ENCODE measurements at regions not wholly inside any gene's neighbourhood (a gene's known extent, or its start where the extent isn't known, plus 50 kb on each side); places are given as distances from the start of the nearest gene placed in this dataset.

DNA sequence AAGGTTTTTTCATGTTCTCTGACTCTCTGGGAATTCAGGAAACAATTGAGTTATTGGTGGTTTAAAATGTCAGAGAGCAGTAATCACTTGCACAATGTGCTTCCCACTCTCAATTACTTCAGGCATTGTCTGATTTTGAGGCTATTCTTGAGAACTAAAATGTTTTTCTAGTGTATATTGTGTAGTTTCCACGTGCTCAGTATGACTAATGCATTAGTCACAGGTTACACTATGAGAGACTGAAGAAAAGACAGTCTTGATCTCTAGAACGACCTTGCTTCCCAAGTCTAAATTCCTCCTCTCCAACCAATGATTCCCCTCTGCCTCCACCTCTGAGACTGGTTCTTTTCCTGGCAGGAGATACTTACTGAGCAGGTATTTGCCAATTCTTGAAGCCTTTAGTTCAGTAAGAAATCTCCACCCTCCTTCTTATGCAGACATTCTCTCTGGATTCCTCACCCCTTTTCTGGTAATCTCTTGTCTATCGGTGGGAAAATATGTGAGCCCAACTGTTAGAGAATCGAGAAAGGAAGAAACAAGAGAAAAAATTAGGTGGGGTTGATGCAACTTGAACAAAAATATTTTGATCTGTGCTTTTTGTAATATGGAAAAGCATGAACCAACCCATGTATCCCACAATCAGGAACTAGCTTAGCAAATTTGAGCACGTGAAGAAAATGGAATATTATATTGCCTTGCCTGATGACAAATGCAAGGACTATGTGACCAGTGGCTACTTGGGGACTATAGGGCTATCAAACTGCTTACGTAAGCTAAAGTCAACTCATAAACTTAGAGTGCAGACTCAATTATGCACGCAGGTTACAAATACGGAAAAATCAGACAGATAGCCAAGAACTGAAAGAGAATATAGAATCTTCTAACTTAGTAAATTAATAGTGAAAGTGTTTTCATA, 61.1 kb upstream of the SLC22A16 start:
- peak; percentile 32 for DNase-seq (ENCODE audit: low spot score)

DNA sequence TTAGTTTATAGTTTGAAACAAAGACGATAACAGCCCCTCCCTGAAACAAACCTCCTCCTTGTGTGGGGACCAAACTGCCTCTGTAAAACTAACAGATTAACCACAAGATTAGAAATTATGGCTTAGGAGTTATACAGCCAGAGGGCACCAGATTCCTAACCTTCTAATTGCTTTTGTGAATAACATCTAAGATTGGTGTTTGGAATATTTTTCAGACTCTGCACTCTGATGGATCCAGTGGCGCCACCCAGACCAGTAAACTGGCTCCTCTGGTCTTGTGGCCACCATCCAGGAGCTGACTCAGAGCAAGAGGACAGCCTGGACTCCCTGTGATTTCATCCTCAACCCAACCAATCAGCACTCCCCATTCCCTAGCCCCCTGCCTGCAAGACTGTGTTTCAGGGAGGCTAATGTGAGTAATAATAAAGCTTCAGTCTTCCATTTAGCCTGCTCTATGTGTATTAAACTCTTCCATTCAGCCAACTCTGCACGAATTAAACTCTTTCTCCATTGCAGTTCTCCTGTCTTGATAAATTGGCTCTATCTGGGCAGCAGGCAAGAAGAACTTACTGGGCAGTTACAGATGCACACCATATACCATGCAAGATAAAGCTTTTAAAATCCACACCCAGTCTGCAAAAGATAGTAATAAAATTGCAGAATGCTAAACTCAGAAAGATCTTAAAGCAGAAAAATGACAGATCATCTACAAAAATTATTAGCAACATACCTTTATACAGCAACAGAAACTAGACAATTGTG, 58.5 kb upstream of the SLC22A16 start:
- DNase-seq (ENCODE audit: low spot score), result no peak

DNA sequence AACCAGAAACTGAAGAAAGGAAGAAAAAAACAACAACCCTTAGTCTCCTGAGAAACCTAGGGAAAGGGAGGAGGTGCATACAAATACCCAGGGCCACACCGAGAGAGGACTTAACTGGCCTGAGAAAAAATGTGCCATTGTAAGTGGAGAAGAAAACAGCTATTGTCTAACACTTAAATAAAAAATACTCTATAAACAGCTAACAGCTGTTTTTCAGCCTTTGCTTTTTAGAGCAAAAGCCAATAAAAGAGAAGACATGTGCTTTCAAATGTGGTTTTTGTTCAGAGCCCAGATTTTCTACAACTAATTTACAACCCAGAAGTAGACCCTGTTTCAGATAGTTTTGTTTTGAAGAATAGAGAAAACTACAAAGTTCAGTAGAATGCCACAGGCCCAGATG, 56.0 kb upstream of the SLC22A16 start:
- no peak for DNase-seq (ENCODE audit: low spot score)

DNA sequence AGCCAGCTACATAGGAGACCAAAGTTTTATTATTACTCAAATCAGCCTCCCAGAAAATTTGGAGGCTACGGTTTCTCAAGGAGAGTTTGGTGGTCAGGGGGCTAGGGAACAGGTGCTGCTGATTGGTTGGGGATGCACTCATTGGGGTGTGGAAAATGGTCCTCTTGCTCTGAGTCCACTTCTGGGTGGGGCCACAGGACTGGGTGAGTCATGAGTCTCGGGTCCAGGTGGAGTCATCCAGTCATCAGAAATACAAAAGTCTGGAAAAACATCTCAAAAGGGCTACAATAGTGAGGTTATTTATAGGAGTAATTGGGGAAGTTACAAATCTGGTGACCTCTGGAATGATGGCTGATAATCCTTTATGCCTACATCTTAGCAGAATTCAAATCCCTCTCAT, 54.3 kb upstream of the SLC22A16 start:
- no peak for DNase-seq (ENCODE audit: low spot score)

DNA sequence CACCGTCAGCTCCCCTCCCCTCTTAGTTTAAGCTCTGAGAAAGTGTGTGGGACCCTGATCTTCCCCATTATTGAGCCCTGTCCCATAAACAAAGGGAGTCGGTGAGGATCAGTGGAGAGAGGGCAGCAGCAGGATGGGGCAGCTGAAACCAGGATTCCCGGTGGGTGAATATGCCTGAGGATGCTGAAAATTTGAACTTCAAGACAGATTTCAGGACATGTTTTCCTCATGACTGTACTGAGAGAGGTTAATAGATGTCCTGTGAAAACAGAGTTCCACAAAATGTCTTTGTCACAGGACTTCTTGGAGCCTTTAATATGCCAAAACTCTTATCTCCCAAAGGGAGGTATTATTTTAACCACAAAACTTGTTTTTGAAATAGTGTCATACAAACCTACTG, 53.5 kb upstream of the SLC22A16 start:
- no peak for DNase-seq (ENCODE audit: low spot score)

DNA sequence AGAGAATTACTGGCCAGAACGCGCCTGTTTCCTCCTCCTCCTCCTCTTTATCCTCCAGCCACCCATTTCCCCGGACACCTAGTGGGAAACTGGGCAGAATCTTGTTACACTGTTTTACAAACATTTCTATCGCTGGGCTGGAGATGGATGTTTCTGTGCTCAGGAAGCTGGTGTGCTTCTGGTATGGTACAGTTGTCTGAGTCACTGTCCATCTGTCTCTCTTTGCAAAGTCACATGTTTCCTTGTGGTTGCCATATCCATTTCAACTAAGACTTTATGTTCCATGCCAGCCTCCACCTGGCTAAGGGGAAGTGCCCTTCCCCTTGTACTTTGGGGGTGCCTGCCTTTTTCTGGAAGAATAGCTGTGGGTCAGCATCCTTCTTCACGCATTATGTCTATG, 52.9 kb upstream of the SLC22A16 start:
- DNase-seq (ENCODE audit: low spot score), result no peak

DNA sequence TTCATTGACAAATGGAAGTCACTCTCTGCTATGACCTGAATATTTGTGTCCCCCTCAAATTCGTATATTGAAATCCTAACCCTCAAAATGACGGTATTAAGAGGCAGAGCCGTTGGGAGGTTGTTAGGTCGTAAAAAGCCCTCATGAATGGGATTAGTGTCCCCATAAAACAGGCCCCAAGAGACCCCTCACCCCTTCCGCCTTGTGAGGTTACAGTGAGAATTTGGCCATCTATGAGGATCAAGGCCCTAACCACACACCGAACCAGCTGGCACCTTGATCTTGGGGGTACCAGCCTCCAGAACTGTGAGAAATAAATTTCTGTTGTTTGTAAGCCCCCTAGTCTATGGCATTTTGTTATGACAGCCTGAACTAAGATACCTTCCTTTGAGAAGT, 52.5 kb upstream of the SLC22A16 start:
- no peak for DNase-seq (ENCODE audit: low spot score)

DNA sequence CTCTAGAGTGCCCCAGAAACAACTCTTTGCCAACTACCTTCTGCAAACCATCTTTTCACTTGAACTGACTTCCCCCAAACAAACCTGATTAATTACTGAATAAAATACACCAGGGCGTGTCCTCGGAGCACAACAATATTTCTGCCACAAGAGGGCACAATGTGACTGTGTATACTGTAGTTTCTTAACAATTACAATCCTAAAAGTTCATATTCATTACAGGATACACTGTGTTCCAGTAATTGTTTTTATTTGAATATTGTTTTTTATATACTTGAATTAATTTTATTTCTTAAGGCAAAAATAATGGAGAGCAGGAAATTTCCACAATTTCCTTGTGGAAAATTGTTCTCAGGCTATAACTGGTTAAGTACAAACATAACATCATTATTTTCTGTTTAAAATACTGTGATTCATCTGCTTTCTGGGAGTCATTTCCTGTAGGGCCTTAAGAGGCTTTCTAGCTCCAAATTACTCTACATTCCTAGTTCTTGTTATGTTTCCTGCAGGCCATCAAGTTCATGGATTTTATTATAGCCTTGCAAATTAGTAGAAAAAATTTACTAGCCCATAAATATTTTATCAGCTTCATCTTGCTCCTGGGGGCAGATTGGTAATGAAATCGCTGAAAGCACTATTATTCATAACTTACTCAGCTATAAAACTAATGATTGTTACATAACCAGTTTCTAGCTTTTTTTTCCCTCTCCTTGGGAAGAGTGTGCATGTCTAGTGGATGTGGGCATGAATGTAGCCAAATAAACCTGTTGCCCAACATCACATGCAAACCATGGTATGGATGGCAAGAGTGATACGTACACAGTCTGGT, 51.9 kb upstream of the SLC22A16 start:
- peak; percentile 67 for DNase-seq (ENCODE audit: low spot score)

DNA sequence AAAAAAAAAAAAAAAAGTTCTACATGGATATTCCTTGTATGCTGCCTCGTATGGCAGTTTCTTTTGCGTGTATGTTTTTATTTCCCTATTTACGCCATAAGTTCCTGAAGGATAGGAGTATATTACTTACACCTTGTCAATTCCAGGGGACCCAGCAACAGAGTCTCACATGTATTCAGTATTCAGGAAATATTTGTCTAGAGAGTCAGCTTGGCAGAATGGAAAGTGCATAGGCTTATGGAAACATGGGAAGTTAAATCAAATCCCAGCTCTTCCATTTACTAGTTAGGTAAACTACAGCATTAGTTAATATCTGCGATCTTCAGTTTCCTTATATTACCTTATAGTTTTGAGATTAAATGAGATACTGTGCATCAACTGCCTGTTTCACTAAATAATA, 51.1 kb upstream of the SLC22A16 start:
- no peak for DNase-seq (ENCODE audit: low spot score)

DNA sequence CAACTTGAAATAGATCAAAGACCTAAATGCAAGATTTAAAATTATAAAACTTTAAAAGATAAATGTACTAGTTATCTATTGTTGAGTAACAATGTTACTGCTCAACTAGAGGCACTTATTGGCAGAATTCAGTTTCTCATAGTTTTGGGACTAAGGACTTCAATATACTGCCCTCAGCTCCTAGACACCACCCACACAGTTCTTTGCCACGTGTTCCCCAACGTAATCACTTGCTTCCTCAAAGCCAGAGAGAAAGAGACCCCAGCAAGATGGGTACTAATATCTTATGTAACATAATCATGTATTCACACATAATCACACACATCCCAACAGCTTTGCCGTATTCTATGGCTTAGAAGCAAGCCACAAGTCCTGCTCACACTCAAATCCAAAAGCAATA, 50.3 kb upstream of the SLC22A16 start:
- DNase-seq (ENCODE audit: low spot score), result no peak
